Calu3 (cell line): ENCODE measurements at regions not wholly inside any gene's neighbourhood (a gene's known extent, or its start where the extent isn't known, plus 50 kb on each side); places are given as distances from the start of the nearest gene placed in this dataset.

Source experiments
- BruUV-seq: library from RNA; stranded (reverse); fragments of 400-500 nt; replicated peaks from 2 replicates; lab custom pipeline; 2021; lab: Mats Ljungman, UMichigan
- CTCF ChIA-PET: fragments of 300-600 bp; sonication (Branson Sonifier 250); formaldehyde crosslinking; loops from one replicate; lab custom pipeline; 2022; ENCODE audit warnings: antibody characterized with exemption; lab: Charles Lee
- DNase-seq: peaks from one replicate; pipeline ENCODE4 v3.0.0; 2022
- H3K27ac Mint-ChIP-seq: one replicate; pipeline ENCODE4 v1.8.0; 2022; ENCODE audit warnings: mixed read lengths; ENCODE audit not compliant: unreplicated experiment
- H3K27me3 Mint-ChIP-seq: one replicate; pipeline ENCODE4 v1.8.0; 2022; ENCODE audit warnings: mixed read lengths; ENCODE audit not compliant: unreplicated experiment
- H3K36me3 Mint-ChIP-seq: one replicate; pipeline ENCODE4 v1.8.0; 2022; ENCODE audit warnings: mild to moderate bottlenecking, moderate library complexity, mixed read lengths; ENCODE audit not compliant: insufficient read depth, unreplicated experiment
- H3K4me1 Mint-ChIP-seq: one replicate; pipeline ENCODE4 v1.8.0; 2022; ENCODE audit warnings: mild to moderate bottlenecking, low read depth, mixed read lengths; ENCODE audit not compliant: unreplicated experiment
- H3K4me3 Mint-ChIP-seq: one replicate; pipeline ENCODE4 v1.8.0; 2022; ENCODE audit warnings: mild to moderate bottlenecking, low read depth, moderate library complexity, mixed read lengths; ENCODE audit not compliant: unreplicated experiment
- H3K9me3 Mint-ChIP-seq: one replicate; pipeline ENCODE4 v1.8.0; 2022; ENCODE audit warnings: low read depth, mixed read lengths; ENCODE audit not compliant: unreplicated experiment
- CTCF ChIP-seq: fragments of 200-600 bp; IDR thresholded peaks from one replicate; pipeline ENCODE4 v1.8.0; 2022; ENCODE audit warnings: antibody characterized with exemption; ENCODE audit not compliant: unreplicated experiment
- intact Hi-C: fragments of 100-400 bp; cut with micrococcal nuclease; formaldehyde crosslinking; loops from one replicate; pipeline ENCODE4 v1.10.0; 2022; ENCODE audit not compliant: unreplicated experiment

DNA sequence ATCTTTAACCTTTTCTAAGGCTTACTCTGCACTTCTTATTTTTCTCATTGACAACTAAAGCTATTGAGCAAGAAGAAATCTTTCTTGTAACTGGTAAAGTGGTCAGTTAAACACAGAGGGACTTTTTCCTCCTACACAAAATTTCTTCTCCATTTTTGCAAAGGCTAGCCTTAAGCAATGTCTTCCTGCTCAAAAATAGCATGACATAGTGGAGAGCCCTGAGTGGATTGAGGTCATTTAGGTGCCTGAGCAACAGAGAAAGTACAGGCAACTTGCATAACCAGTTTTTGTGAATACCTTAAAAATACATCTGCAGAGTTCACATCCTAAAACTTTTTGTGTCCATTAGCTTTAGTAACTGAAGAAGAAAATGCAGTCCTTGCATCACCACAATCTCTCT is 144.7 kb upstream of the TTC14 start:
- CTCF ChIA-PET = no interaction called here
- no peaks in the 10 kb centered on the region for H3K36me3 Mint-ChIP-seq
- TF ChIP-seq CTCF = no peak
- peaks cover 9% of the 10 kb centered on the region for H3K4me1 Mint-ChIP-seq
- BruUV-seq = no TSS peak
- intact Hi-C loops = no loop called here
- no peaks in the 10 kb centered on the region for H3K27me3 Mint-ChIP-seq
- no peak overlapping the region for H3K4me3 Mint-ChIP-seq
- H3K9me3 Mint-ChIP-seq = no peaks in the 10 kb centered on the region
- H3K27ac Mint-ChIP-seq = no peak overlapping the region
- peak; percentile 11 for DNase-seq

DNA sequence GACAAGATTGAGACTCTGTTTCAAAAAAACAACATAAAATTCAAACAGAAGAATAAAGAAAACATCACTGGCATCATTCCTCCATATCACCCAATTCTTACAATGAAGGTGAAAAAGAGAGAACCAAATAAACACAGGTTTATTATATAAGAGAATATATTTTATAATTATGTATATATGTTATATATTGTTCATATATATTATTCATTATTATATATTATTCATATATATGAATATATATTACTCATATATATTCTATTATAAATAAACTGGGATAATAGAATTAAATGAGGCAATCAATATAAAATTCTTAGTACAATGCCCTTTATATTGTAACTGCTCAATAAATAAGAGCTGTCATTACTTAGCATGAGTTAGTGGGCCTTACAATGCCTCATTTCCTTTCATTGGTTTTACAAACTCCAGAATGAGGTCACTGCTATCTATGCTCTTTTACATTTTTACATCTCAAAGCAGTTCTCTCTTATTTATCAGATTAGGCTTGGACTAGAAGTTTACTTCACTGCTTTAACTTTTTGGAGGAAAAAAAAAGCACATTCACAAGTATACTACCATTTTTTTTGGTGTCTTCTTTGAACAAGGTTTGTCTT is 135.5 kb upstream of the TTC14 start:
- Mint-ChIP-seq H3K4me3 (no peak overlapping the region), H3K9me3 (no peaks in the 10 kb centered on the region), H3K27me3 (no peaks in the 10 kb centered on the region), H3K4me1 (peaks cover 8% of the 10 kb centered on the region), H3K36me3 (no peaks in the 10 kb centered on the region), H3K27ac (no peak overlapping the region)
- CTCF ChIA-PET = no interaction called here
- no peak for DNase-seq
- no TSS peak for BruUV-seq
- no peak for TF ChIP-seq CTCF
- intact Hi-C loops = no loop called here

DNA sequence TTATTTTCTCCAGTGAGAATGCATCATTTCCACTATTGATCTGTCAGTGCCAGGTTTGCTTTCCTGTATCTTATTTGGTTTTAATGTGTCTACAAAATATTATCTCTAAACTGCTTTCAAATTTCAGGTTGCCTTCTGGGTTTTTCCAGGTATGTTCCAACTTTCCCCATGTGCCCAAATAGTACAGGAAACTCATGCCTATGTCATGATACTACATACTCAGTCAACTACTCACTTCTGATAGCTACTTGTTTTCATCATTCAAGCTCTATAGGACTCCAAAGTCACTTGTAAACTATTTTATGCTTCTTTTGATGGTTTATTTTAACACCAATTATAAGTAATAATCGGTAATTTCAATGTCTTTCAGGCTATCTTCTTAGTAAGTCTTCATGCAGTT is 134.8 kb upstream of the TTC14 start:
- Mint-ChIP-seq H3K27me3 (no peaks in the 10 kb centered on the region), H3K36me3 (no peaks in the 10 kb centered on the region), H3K4me1 (peaks cover 8% of the 10 kb centered on the region), H3K9me3 (no peaks in the 10 kb centered on the region), H3K27ac (no peak overlapping the region), H3K4me3 (no peak overlapping the region)
- DNase-seq = no peak
- CTCF ChIA-PET = no interaction called here
- BruUV-seq = no TSS peak
- intact Hi-C loops = no loop called here
- no peak for TF ChIP-seq CTCF

DNA sequence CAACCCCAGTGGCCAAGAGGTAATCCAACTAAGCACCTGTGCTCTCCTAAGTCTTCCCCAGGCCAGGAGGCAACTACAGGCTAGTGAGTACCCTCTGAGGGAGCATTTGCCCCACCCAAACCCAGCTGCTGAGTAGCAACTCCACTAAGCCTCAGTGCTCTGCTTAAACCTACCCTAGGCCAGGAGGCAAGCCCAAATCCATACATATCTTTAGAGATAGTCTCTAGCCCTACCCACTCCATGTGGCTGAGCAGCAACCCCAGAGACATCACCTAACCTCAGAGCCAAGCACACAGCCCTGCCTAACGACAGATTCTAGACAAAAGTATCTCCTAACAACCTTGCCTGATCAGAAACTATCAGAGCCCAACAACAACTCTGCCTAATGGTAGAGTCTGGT is 132.8 kb upstream of the TTC14 start:
- CTCF ChIA-PET = no interaction called here
- Mint-ChIP-seq H3K27ac (no peak overlapping the region), H3K4me3 (no peak overlapping the region), H3K4me1 (peaks cover 8% of the 10 kb centered on the region), H3K36me3 (no peaks in the 10 kb centered on the region), H3K27me3 (no peaks in the 10 kb centered on the region), H3K9me3 (no peaks in the 10 kb centered on the region)
- BruUV-seq = no TSS peak
- TF ChIP-seq CTCF = no peak
- intact Hi-C loops = no loop called here
- DNase-seq = no peak
